ENCODE measurements at regions not wholly inside any gene's neighbourhood (a gene's known extent, or its start where the extent isn't known, plus 50 kb on each side); places are given as distances from the start of the nearest gene placed in this dataset.
"Not testable (repeated sequence)": the region's sequence is repeated elsewhere in the genome, so short reads cannot be mapped to it uniquely, and the experiment has no call there.

GRCh38 chr4:42824278-42824977, 68.1 kb upstream of the GRXCR1 start:
- no peak for DNase-seq (ENCODE audit: low spot score)

DNA sequence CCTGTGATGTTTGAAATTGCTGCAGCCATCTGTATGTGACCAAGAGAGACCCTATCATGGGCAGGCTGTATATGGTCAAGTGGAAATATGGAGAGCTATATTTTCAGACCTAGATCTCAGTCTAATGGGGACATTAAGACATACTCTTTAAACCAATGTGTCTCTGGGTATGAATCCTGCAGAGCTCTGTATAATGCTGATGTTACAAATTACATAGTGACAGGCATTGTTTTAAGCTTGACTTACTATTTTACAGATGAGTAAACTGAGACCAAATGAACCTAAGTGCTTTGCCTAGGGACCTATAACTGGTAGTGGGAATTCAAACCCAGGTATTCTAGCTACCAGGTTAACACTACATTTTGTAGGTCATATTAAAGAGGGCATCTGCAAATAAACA, 71.3 kb upstream of the GRXCR1 start:
- DNase-seq (ENCODE audit: low spot score): no peak

DNA sequence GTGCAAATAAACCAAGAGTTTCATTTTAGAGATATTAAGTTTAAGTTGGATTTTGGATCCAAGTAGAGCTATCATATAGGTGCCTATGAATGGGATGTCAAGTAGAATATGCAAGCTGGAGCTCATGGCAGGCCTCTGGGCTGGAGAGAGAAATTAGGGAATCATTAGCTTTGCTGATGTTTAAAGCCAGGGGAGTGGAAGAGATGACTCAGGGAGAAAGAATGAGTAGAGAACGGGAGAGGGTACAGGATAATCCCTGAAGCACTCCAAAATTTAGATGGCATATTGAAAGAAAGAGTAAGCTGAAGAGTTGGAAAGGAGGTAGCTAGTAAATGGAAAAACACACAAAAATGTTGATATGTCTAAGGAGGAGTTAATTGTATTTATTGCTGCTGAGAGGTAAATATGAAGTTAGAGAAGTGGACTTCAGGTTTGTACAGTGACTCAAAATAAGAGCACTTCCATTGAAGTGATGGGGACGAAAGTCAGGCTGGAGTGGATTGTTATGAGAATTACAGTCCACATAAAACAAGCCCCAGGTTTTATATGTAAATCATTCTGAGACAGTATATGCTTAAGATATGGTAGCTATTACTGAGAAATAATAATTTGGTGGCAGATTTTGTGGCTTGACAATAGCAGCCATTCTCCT, 72.5 kb upstream of the GRXCR1 start:
- no peak for DNase-seq (ENCODE audit: low spot score)

DNA sequence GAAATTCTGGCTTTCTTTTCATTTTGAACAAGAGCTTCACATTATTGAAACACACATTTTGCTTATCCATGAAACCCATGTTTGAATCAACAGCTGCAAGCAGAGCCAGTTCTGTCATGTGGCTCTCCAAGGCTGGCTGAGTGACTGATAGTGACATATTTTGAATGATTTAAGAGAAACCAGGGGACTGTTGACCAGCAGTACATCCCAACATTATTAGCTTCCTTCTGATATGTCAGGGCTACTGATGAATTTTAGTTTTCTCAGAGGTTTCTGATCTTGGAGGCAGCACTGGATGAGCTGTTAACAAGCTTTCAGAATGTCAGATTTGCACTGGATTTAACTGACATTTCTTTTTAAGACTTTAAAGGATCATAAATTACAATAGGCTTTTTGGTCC, 74.6 kb upstream of the GRXCR1 start:
- DNase-seq (ENCODE audit: low spot score): no peak

GRCh38 chr4:42816880-42817400, 75.6 kb upstream of the GRXCR1 start:
- no peak for DNase-seq (ENCODE audit: low spot score)

GRCh38 chr4:42816189-42816879, 76.2 kb upstream of the GRXCR1 start:
- DNase-seq (ENCODE audit: low spot score): no peak

DNA sequence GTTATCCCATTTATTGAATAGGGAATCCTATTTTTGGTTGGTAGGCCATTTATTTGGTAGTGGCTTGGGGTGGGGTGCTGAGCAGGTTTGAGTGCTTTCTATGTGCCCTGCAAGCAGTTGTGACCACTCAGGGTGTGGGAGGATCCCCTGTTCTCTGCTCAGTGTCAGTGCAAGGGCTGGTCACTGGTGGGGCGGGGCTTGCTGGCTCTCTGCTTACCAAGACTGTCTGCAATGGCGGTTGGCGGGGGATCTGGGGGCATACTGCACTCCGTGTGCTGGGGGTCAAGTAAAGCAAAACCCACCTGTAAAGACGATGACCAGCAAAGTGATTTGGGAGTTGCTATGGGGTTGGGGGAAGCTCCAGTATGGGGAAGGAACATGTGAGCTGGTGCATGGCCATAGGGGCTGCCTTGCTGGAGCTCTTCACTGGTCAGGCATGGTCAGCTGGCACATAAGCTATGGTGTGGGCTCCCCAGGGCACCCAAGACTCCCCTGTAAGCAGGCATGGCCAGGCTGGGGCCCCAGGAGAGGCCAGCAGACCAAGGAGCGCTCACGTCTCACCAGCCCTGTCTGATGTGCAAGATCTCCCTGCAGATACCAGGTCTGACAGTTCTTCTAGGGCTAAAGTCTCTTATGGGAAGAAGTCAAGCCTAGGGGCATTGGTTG, 83.0 kb upstream of the GRXCR1 start:
- no peak for DNase-seq (ENCODE audit: low spot score)

- DNase-seq (ENCODE audit: low spot score): peak; percentile 80
These were observed 86.1 kb upstream of the GRXCR1 start for GRCh38 chr4:42806303-42806835.

DNA sequence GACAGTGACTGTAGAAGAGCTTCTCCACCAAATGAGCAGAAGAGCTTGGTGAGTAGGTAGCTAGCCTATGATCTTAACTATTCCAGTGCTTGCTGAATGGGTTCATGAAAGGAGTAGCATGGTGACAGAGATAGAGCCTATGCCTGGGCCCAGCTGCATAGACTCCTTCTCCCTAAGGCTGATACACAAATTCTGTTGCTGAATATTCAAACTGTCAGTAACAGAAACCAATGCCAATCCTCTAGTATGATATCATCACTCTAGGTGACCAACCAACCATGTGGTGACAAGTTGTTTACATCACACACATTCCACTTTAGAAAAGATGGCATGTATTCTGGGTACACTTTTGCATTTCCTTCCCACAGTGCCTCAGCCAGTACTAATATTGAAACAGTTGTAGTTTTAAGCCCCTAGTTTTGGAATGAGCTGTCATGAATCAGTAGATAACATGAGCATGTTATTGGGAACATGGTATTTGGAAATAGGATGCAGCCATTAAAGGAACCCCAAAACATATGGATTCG, 103.4 kb upstream of the GRXCR1 start:
- DNase-seq (ENCODE audit: low spot score): no peak

GRCh38 chr4:42787079-42787463, 105.4 kb upstream of the GRXCR1 start:
- DNase-seq (ENCODE audit: low spot score): no peak

- peak; percentile 3 for DNase-seq (ENCODE audit: low spot score)
These were observed 106.0 kb upstream of the GRXCR1 start for GRCh38 chr4:42786350-42787078.

- DNase-seq (ENCODE audit: low spot score): no peak
These were observed 106.7 kb upstream of the GRXCR1 start for GRCh38 chr4:42785817-42786216.

DNA sequence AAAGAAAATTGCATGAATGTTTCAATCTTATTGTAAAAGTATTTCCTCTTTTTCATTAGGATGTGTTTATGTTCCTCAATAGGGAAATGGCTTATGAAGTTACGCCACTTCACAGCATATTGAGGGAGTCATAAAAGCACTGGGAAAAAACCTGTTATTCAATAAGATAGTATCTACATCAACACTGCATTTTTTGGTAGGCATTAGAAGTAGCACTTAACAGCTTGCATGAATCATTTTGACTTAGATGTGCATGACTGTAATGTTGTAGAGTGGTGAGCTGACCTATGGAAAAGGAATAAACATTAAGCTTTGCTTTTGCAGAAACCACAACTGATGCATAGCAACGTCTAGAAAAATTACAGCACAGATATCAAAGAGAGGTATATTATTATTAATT, 111.2 kb upstream of the GRXCR1 start:
- DNase-seq (ENCODE audit: low spot score): no peak

DNA sequence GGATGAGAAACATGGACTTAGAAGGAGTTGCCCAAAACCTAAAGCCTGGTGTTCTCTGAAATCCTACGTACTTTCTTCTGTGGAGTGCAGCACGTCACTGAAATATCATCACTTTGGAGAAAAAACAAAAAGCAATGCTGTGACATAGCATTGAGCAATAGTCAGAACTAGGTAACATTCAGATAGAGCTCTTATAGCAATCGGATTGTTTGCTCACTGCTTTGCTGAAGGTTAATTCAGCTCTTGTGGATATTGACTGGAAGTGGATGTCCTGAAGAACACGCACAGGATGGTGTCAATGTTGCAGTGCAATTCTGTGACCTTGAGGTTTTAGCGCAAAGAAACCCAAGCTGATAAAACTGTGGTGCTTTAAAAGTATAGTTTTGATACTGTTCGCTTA, 114.2 kb upstream of the GRXCR1 start:
- DNase-seq (ENCODE audit: low spot score): no peak

DNA sequence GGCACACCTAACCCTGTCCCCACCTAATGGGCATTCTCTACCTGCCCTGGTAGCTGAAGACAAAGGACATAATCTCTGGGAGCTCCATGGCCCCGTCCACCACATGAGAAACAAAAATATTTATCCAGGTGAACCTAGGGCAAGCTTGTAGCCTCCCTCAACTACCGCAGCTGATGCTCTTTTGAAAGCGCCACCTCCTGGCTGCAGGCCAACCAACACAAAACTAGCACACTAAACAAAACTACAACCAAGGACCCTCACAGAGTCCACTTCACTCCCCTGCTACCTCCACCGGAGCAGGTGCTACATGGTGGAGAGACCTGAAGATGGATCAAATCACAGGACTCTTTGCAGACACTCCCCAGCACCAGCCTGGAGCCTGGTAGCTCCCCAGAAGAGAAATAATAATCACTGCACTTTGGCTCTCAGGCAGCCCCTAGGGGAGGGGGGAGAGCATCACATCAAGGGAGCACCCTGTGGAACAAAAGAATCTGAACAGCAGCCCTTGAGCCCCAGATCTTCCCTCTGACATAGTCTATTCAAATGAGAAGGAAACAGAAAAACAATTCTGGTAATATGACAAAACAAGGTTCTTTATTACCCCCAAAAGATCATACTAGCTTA, 111.3 kb upstream of the ATP8A1 start:
- no peak for DNase-seq (ENCODE audit: low spot score)

- no peak for DNase-seq (ENCODE audit: low spot score)
These were observed 110.8 kb upstream of the ATP8A1 start for GRCh38 chr4:42767669-42768068.

- DNase-seq (ENCODE audit: low spot score): no peak
These were observed 104.9 kb upstream of the ATP8A1 start for GRCh38 chr4:42761804-42762203.

DNA sequence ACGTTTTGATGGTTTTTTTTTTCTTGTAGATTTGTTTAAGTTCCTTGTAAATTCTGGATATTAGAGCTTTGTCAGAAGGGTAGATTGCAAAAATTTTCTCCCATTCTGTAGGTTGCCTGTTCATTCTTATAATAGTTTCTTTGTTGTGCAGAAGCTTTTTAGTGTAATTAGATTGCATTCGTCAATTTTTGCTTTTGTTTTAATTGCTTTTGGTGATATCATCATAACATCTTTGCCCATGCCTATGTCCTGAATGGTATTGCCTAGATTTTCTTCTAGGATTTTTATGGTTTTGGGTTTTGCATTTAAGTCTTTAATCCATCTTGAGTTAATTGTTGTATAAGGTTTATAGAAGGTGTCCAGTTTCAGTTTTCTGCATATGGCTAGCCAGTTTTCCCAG, 98.1 kb upstream of the ATP8A1 start:
- DNase-seq (ENCODE audit: low spot score): not testable (repeated sequence)

DNA sequence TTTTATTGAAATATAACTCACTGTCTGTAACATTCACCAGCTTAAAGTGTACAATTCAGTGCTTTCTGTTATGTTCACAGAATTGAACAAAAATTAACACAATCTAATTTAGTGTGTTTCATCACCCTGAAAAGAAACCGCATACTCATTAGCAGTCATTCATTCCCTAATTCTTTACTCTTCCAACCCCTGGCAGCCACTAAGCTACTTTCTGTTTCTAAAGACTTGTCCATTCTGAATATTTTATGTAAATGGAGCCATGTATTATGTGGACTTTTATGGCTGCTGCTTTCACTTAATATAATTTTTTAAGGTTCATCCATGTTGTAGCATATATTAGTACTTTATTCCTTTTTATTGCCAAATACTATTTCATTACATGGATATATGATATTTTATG, 94.7 kb upstream of the ATP8A1 start:
- DNase-seq (ENCODE audit: low spot score): no peak

GRCh38 chr4:42750856-42751255, 94.0 kb upstream of the ATP8A1 start:
- DNase-seq (ENCODE audit: low spot score): peak; percentile 2

DNA sequence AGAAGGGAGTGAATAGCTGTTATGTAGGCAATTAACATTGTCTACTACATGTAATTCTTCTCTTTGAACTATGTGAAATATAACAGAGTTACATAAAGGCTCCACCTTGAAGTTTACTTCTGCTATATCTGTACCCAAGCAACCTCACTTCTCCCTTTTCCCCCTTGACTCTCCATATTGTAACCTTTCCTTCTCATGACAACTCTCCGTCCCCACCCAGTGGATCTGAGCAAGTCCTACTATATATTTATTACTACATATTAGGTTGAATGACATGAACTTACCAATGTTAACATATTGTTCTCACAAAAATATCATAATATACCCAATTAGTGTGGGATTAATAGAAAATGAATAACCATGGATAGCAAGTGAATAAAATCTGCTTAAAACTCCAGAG, 93.2 kb upstream of the ATP8A1 start:
- peak; percentile 69 for DNase-seq (ENCODE audit: low spot score)

Measured in globus pallidus (tissue), 1 donor.